T1000 (cell line): ENCODE measurements at regions not wholly inside any gene's neighbourhood (a gene's known extent, or its start where the extent isn't known, plus 50 kb on each side); places are given as distances from the start of the nearest gene placed in this dataset.

Experiments used
- DNase-seq: peaks from one replicate; lab custom pipeline; 2025; ENCODE audit warnings: mixed read lengths; lab: John Stamatoyannopoulos, UW

GRCh38 chr13:68145852-68146251 lies 915.7 kb upstream of the PCDH9 start:
- DNase-seq, result no peak

GRCh38 chr13:68128297-68128915 lies 898.3 kb upstream of the PCDH9 start:
- DNase-seq, result no peak

GRCh38 chr13:68125087-68125480 lies 894.9 kb upstream of the PCDH9 start:
- DNase-seq, result no peak

- no peak for DNase-seq
These were observed 894.4 kb upstream of the PCDH9 start for GRCh38 chr13:68124437-68125086.

- no peak for DNase-seq
These were observed 880.1 kb upstream of the PCDH9 start for GRCh38 chr13:68110178-68110768.

GRCh38 chr13:68107667-68108066 lies 877.5 kb upstream of the PCDH9 start:
- DNase-seq, result no peak

- DNase-seq, result peak; percentile 1
These were observed 869.5 kb upstream of the PCDH9 start for GRCh38 chr13:68099631-68100030.

GRCh38 chr13:68081061-68081460 lies 850.9 kb upstream of the PCDH9 start:
- no peak for DNase-seq

- DNase-seq, result no peak
These were observed 848.7 kb upstream of the PCDH9 start for GRCh38 chr13:68078874-68079273.

GRCh38 chr13:68078469-68078868 lies 848.3 kb upstream of the PCDH9 start:
- DNase-seq, result no peak

- DNase-seq, result no peak
These were observed 845.9 kb upstream of the PCDH9 start for GRCh38 chr13:68076046-68076445.

GRCh38 chr13:68066879-68067513 lies 836.9 kb upstream of the PCDH9 start:
- DNase-seq, result no peak

GRCh38 chr13:68064001-68064770 lies 834.0 kb upstream of the PCDH9 start:
- DNase-seq, result no peak

GRCh38 chr13:68063181-68063580 lies 833.0 kb upstream of the PCDH9 start:
- DNase-seq, result no peak

GRCh38 chr13:68057836-68058235 lies 827.7 kb upstream of the PCDH9 start:
- DNase-seq, result no peak

GRCh38 chr13:68056816-68057710 lies 826.9 kb upstream of the PCDH9 start:
- DNase-seq, result no peak

GRCh38 chr13:68051910-68052309 lies 821.8 kb upstream of the PCDH9 start:
- no peak for DNase-seq

GRCh38 chr13:68050761-68051160 lies 820.6 kb upstream of the PCDH9 start:
- DNase-seq, result no peak

- no peak for DNase-seq
These were observed 818.7 kb upstream of the PCDH9 start for GRCh38 chr13:68048802-68049359.

- no peak for DNase-seq
These were observed 817.8 kb upstream of the PCDH9 start for GRCh38 chr13:68047889-68048288.

- DNase-seq, result no peak
These were observed 816.8 kb upstream of the PCDH9 start for GRCh38 chr13:68046903-68047302.
